CD1c-positive myeloid dendritic cell (primary cell): ENCODE measurements at regions not wholly inside any gene's neighbourhood (a gene's known extent, or its start where the extent isn't known, plus 50 kb on each side); places are given as distances from the start of the nearest gene placed in this dataset.
"Not testable (repeated sequence)": the region's sequence is repeated elsewhere in the genome, so short reads cannot be mapped to it uniquely, and the experiment has no call there.

ENCODE experiments used
- DNase-seq: peaks from one replicate; pipeline ENCODE4 v3.0.0-alpha.2; 2016; ENCODE audit errors: extremely low spot score

DNA sequence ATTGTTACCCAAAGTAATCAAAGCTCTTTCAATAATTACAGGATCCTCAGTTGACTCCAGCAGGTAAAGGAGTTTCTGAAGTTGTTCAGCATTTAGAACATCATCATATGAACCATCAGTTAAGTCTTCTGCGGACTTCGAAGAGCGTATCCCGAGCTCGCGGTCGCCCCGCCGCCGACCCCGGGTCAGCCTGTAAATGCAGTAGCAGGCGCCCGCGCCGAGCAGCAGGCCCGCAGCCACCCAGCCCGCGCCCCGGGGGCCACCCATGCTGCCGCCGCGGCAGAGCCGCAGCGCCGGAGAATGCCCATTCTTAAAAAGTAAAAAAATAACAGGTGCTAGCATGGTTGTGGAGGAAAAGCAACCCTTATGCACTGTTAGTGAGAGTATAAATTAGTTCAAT lies 444.5 kb downstream of the NSUN3 start:
- not testable (repeated sequence) for DNase-seq

DNA sequence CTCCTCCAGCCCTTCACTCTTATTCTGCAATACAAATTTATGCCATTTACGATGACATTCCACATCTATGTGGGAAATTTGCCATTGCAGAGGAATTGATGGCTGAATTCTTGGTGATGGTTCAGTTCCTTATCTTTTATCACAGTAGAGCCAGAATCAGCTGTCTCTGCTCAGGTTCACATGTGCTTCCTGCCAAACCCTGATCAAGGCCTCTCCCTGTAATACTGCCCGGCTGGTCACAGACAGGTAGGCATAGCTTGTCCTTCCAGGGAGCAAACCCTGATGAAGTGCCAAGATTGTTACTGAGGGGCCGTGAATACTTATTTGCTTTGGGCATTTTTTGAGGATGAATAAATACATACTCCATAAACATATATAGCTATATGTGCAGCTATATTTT lies 450.0 kb downstream of the NSUN3 start:
- DNase-seq: no peak

DNA sequence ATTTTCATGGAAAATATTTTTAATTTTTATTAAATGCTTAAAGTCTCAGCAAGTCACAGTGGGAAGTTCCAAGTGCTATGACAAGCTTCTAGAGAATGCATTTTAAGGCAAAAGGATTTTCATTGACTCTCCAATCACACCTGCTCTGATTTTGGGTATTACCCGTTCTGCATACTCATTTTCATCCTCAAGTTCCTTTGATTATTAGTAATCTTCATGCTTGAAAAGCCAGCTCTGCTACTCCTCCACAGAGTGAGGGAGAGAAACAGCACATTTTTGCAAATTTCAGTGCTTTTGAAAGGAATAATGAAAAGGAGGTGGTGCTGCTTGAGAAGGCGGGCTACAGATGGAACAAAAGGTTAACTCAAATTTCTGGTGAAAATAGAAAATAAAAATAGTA lies 450.7 kb downstream of the NSUN3 start:
- no peak for DNase-seq

DNA sequence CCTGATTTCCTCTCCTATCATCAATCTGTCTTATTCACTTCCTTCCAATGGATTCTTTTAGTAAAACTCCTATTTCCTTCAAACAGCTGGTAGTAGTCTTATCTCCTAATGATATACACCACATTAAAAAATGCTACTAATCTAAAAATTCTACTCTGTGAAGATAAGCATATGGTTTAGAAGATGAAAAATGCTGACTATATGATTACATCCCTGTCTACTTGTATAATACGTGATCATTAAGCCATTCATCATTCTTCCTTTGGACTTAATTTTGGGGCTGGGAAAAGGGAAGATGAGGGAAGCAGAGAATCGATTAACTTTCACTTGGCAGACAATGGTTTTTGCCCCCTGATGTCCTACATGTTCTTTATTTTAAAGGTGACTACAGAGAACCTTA lies 453.1 kb downstream of the NSUN3 start:
- DNase-seq: no peak

DNA sequence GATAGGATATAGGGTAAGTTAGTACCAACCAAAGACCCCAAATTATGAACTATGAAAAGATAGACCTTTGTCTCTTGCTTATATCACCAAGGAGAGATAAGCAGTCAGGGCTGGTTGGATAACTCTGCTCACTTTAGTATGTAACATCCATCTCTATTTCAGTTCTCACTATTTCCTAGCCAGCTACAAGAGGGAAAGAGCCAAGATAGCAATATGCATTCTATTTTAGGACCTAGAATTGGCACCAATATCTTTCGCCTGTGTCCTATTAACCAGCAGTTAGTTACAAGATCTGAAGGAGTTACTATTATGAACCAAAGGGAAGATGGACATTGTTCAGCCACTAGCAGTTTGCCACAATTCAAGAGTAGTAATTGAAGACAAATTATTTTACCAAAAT lies 457.5 kb downstream of the NSUN3 start:
- DNase-seq: no peak

DNA sequence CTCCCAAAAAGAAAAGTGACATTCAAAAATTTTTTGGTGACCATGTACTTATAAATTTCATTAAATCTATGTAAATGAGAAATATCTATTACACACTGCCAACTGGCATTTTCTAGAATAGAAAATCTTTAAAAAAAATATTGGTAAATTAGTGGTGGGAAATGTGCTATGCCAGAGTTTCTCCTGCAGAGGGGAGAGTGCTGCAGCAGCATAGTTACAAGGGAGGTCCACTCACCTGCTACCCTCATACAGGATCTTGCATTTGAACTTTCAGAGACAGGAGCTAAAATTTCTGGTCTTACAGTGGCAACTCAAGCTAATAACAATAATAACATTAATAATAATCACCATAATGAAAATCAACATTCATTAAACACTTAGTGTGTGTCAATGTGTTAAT lies 459.6 kb downstream of the NSUN3 start:
- no peak for DNase-seq

DNA sequence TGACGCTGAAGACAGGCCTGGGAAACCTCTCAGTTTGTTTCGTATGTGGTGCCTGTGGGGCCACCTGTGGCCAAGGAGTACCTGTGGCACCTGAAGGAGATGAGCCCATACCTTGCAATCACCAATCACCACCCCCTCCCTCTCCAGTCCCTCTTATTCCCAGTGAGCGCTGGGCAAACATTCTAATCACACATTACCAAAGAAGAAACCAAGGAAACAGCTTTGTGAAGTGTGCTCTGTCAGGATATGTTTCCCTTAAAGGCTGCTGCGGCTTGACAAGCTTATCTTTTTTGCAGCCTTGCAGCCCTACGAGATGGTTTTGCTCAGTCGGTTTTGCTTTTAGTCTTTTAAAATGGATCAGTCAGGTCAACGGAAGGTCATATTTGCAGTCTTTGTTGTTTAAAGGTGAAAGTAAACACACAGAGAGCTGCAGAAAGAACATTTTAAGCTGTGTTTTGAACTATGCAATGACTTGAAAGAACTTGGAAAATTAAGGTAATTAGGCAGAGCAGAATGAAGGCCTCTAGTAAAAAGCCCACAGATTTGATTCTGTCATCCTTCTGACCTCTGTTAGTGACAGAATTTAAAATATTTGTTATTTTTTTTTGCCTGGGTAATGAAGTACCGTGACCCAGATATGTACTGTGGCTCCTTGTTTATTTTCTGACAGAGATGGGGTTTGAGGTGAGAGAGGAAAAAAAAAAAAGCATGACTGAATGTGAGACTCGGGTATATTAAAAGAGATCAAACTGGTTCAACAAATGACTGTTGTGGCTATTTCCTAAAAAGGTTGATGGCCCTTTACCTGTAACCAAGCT lies 461.4 kb downstream of the NSUN3 start:
- DNase-seq: no peak

DNA sequence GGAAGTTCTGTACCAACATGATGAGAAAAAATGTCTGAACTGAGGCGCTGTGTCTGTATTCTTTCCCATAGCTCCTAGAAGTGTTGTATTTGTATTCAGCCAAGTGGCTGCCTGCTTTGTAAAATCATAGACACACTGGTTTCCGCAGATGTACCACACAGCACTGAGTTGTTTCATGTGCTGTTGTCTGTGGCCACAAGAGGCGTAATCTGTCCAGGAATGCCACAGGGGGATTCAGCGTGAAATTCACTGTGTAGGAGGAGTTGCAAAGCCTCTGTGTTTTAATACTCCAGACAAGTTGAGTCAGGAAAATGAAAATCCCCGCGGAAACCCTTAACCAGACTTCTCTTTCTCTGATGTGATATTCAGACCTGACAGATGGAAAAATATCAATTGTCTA lies 462.2 kb downstream of the NSUN3 start:
- no peak for DNase-seq

DNA sequence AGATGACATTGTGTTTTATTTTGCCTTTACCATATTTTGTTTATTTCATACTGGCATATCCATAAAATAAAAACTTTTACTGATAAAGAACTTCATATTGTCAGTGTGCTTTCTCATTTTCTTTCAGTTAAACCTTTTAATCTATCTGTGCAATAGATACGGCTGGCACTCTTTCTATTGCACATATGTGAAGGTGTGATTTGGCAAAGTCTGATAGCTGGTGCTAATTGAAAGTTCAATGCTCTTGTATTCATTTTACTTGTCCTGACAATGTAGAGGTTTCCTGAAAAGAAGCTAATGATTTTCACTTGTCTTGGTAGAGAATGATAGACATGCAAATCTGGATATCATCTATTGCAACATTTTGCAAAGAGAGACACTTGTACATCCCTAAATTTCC lies 467.0 kb downstream of the NSUN3 start:
- no peak for DNase-seq

DNA sequence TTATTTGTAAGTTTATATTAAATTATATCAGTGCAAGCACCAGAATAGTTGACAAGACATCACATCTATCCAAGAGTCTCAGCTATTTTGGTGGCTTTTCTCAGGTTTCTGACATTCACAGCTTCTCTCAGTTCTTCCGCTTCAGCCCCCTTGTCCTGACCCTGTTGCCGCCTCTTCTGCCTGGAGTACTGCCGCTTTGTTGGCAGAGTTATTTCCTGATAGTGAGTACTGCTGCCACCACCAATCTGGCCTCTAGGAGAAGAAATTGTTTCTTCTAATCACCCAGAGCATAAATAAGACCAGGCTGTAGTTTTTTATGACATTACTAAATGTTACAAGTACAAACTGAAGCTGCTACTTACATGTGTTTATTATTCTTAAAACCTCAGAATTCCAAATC lies 470.1 kb downstream of the NSUN3 start:
- DNase-seq: no peak

DNA sequence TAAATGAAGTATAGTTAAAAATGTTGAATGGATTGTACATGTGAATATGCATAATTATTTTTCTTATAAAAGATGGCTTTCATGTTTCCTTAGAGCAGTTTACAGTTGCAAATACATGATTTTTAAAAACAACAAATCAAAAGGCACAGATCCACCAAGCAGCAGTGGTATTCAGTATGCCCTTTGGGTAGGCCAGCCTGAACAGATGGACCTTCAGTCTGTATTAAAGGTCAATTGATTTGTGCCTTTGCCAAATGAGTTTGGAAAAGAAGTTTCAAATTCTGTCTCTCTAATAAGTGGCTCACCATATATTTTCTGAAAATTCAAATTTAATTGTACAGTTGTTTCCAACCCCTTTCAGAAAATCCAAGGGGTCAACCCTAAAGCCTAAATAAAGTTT lies 477.1 kb downstream of the NSUN3 start:
- no peak for DNase-seq

DNA sequence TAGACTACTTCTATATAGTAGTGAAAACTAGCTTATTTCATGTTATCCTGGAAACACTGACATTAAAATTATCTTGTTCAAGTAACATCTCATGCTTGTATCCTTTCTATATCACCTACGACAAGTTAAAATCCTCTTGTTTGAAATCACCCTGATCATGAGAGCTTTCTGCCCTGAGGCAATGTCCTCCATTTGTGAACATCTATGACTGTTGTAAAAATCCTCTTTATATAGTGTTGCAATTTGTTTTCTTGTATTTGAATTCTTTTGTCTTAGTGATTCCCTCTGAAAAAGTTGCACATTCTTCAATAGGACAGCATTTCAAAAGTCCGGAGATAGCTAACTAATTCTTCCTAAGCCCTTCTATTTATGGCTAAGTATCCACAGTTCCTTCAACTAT lies 480.3 kb downstream of the NSUN3 start:
- DNase-seq: no peak

DNA sequence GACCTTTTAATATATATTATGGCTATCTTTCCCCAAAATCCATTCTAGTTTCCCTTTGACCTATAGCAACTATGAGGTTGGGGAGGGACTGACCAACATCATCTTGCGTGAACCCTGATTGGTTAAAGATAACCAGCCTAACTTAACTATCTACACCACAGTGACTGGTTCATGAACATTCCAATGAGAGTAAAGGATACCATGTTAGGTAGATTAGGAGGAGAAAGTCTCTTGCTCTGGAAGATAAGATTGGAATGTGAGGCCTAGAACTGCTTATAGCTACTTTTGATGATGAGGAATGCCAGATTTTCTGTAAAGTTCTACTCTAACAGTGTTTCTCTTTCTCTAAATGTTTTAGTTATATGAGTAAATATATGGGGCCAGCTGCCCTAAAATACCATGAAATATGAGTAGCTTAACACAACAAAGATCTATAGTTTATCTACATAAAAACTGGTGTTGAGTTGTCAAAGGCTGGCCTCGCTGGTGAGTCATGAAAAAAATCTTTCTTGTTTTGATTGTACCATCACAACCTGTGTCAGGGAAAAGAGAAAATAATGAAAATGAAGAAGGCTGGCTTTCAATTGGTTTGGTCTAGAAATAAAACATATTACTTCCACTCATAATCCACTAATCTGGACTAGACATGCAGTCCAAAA lies 481.4 kb downstream of the NSUN3 start:
- no peak for DNase-seq

DNA sequence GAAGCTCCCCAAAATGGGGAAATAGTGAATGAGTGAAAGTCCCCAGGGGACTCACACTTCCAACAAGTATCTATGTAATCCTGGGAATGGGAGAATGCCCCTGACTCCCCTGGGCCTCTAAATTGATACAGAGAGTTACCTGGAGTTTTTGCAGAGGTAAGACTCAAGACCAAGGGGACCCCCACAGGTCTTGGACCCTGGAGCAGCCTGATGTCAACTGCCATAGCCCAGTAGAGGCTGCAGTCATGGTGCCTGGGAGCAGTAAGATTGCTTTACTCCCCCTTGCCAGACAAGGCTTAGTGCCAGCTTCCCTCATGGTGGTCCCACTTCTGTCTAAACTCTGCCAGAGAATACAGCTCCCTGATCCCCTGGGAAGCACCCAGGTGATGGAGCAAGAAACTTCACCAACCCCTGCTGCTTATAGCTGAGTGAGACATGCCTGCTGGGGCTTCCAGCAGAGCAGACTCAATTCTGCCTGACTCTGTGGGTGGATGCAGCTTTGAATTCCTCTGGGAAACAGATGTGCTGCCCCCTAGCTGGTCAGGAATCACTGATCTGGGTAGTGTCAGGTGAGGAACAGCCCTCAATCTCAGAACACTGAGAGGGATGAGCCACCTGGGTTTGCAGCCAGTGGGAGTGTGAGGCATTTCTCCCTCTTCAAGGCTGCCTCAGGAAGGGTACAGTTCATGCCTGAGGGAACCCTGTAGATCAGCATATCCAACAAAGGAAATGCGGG lies 485.9 kb downstream of the NSUN3 start:
- no peak for DNase-seq

DNA sequence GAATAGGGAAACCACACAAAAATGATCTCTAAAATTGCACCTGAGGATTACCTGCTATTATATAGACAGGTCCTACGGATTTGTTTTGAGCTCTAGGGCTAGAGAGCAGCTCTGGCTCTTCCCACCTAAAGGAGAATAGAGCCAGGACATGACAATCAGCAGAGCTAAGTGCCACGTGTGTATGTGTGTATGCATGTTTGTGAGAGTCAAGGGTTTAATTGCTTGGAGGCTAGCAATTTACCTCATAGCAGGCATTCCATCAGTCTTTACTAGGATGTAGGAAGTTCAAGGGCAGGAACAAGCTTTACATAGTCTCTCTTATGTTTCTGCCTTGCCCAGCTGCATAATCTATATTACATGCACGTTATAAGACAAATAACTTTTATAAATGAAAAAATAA lies 498.2 kb downstream of the NSUN3 start:
- no peak for DNase-seq

DNA sequence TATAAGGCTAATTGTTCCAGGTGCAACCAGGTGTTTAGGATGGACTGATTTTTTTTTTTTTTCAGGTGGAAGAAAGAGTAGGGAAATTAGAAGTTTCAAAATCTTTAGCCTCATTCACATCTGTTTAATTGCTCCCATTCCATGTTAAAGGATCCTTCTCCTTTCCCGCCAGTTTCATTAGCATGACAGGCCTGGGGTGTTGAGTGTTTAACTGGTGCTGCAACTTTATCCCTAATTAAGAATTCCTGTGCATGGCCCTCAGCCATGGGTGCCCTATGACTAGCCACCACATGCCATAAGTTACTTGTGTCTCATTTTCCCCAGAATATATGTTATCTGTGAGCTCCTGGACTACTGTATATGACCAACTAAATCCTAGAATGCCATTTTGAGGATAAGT lies 501.4 kb downstream of the NSUN3 start:
- no peak for DNase-seq

DNA sequence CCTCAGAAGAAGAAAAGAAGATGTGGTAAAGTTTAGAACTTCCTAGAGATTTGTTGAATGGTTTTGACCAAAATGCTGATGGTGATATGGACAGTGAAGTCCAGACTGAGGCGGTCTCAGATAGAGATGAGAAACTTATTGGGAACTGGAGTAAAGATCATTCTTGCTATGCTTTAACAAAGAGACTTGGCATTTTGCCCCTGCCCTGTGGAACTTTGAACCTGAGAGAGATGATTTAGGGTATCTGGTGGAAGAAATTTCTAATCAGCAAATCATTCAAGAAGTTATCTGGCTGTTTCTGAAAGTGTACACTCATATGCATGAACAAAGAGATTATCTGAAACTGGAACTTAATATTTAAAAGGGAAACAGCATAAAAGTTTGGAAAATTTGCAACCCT lies 505.2 kb downstream of the NSUN3 start:
- DNase-seq: no peak

DNA sequence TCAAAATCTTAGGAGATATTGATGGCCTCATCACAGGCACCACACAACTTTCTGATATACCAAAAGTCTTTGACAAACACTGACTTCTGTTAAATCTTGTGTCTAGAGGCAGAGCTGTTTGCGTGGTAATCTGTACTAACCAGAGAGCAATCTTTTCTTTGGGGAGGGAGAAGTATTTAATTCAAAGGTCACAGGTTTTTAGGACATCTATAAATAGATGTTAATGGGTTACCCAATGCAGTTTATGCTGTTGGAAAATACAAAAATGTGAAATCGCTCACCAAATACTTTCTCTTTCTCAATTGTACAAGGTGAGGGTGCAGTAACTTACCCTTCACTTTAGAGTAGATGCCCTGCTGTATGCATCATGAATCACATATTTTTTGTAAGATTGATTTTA lies 510.5 kb downstream of the NSUN3 start:
- no peak for DNase-seq

DNA sequence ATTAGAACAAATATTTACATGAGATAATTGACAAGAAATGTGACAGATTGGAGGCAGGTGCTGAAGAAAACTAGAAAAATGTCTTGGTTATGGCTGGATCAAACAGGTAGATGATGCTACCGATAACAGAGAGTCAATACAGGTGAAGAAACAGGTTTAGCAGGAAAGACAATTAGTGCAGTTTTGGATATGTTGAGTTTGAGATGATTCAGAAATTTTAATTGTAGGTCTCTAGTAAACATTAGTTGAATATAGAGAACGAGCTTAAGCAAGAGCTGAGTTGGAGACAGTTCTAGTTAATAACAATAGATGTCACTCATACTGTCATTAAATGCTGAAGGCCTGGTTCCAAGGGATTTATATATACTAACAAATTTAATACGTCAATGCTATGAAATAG lies 524.4 kb downstream of the NSUN3 start:
- no peak for DNase-seq

DNA sequence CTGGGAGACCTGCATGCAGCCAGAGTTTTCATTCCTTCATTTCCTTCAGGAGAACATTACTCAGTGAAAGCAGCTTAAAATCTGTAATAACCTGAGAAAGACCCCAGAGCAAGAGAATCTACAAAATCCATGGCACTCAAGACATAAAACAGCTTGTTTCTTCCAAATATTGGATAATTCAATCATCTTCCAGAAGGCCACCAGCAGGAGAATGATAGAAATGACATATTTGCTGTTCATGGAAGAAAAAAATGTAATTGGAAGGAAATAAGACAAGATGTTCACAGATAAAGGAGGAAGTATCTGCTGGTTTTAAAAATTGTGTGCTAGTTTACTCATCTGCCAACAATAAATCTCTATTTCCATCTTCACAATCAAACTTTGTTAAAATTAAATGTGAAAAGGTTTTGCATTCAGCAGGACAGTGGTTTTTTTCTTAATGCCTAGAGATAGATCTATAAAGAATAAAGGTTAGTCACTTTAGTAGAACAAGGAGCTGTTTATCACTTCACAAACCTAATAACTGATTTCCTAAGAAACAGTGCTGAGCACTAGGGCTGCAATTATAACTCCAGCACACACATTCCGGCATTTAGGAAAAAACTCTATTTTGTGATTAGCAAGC lies 530.8 kb downstream of the NSUN3 start:
- no peak for DNase-seq

DNA sequence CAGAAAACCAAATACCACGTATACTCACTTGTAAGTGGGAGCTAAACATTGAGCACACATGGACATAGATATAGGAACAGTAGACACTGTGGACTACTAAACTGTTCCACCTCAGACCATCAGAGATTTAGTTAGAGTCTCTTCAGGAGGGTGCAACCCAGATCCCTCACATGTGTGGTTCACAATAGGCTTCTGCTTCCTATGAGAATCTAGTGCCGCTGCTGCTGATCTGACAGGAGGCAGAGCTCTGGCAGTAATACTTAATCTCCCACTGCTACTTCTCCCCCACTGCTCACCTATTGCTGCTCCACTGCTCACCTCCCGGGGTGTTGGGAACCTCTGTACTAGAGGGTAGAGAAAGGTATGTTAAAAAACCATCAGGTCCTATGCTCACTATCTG lies 533.3 kb downstream of the NSUN3 start:
- no peak for DNase-seq

DNA sequence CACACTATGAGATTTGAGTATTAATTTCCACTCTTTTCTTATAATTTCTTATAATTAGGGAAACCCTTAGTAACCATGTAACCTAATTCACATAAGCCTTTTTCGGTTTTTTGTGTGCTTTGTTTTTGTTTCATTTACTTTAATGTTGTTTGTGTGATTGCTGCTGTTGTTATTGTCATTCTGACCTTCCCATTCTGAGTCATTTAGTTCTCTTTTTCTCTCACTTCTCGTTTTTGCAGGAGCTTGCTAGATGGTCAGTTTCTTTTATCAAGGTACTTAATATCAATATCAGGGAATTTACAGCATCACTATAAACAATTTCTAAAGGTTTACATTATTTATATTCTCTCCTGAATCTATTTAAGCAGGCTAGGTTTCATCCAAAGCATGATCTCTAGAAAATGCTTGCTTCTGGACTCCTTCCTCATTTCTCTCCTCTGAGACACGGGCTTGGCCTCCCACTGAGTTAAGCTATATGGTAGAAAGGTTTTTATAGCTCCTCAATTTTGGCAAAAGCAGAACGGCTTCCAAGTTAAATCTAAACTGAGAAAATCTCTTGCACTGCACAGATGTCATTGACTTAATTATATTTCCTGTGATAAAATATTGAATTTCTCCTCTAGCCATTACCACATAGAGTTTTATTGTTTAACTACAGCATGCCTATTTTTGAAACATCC lies 534.2 kb downstream of the NSUN3 start:
- no peak for DNase-seq
